CD4-positive, alpha-beta T cell (primary cell): ENCODE measurements at regions not wholly inside any gene's neighbourhood (a gene's known extent, or its start where the extent isn't known, plus 50 kb on each side); places are given as distances from the start of the nearest gene placed in this dataset.

Source experiments
- ATAC-seq: fragments of 200-7000 bp; cut with Tn5 transposase; one replicate; pipeline ENCODE4 v1.10.0; 2022; ENCODE audit warnings: mild to moderate bottlenecking; ENCODE audit not compliant: poor library complexity
- CTCF ChIA-PET: fragments of 350-600 bp; sonication (Branson Sonifier 250); formaldehyde crosslinking; loops from one replicate; lab custom pipeline; 2021; ENCODE audit warnings: antibody characterized with exemption, inconsistent platforms; lab: Charles Lee
- POLR2A ChIA-PET: fragments of 350-600 bp; sonication (Branson Sonifier 250); formaldehyde crosslinking; loops from one replicate; lab custom pipeline; 2021; ENCODE audit warnings: antibody characterized with exemption, inconsistent platforms; lab: Charles Lee
- DNase-seq, 14 experiments: peaks; one replicate each; pipeline ENCODE4 v3.0.0-alpha.2; 2013 to 2020; ENCODE audit warnings: mixed read lengths in 2 of 14
- H3K27ac ChIP-seq, 2 donors: one replicate each; pipeline versions ENCODE4 v1.5.1 to v1.7.0; 2013; ENCODE audit warnings: low read length in 2 of 2, low read depth in 1 of 2, mild to moderate bottlenecking in 1 of 2
- H3K27me3 ChIP-seq, 2 experiments: 1 replicate in 1 of 2; 2 replicates in 1 of 2; pipeline versions ENCODE4 v1.6.1 to v1.7.0; 2013; ENCODE audit warnings: low read length in 2 of 2, control low read depth in 1 of 2, mild to moderate bottlenecking in 1 of 2, moderate library complexity in 1 of 2; ENCODE audit not compliant: insufficient read depth in 2 of 2, control insufficient read depth in 1 of 2
- H3K36me3 ChIP-seq: one replicate; pipeline ENCODE4 v1.6.1; 2013; ENCODE audit warnings: low read length, control low read depth; ENCODE audit not compliant: insufficient read depth
- H3K4me1 ChIP-seq: one replicate; pipeline ENCODE4 v1.6.1; 2013; ENCODE audit warnings: low read length, control low read depth; ENCODE audit not compliant: insufficient read depth
- H3K4me3 ChIP-seq: one replicate; pipeline ENCODE4 v1.5.1; 2013; ENCODE audit warnings: mild to moderate bottlenecking, low read length, moderate library complexity
- H3K9me3 ChIP-seq, 2 experiments: 1 replicate in 1 of 2; 2 replicates in 1 of 2; pipeline versions ENCODE4 v1.6.1 to v1.7.0; 2013; ENCODE audit warnings: low read length in 2 of 2, mild to moderate bottlenecking in 2 of 2, control low read depth in 1 of 2, moderate library complexity in 1 of 2; ENCODE audit not compliant: control insufficient read depth in 1 of 2, insufficient read depth in 1 of 2
- H3K27ac Mint-ChIP-seq: one replicate; pipeline ENCODE4 v1.8.0; 2020; ENCODE audit warnings: mixed read lengths
- H3K27me3 Mint-ChIP-seq: one replicate; pipeline ENCODE4 v1.8.0; 2021; ENCODE audit warnings: mixed read lengths
- H3K36me3 Mint-ChIP-seq: one replicate; pipeline ENCODE4 v1.8.0; 2021; ENCODE audit warnings: low read depth, mixed read lengths
- H3K4me1 Mint-ChIP-seq: one replicate; pipeline ENCODE4 v1.8.0; 2021; ENCODE audit warnings: low read depth, mixed read lengths
- H3K4me3 Mint-ChIP-seq: one replicate; pipeline ENCODE4 v1.8.0; 2020; ENCODE audit warnings: mild to moderate bottlenecking, mixed read lengths
- H3K9me3 Mint-ChIP-seq: one replicate; pipeline ENCODE4 v1.8.0; 2020; ENCODE audit warnings: mixed read lengths
- CTCF ChIP-seq: fragments of 200-600 bp; IDR thresholded peaks from one replicate; pipeline ENCODE4 v1.8.0; 2022; ENCODE audit warnings: antibody characterized with exemption, mild to moderate bottlenecking
- intact Hi-C, 2 experiments: fragments of 100-400 bp; cut with DNase I in 1 of 2; cut with micrococcal nuclease in 1 of 2; formaldehyde crosslinking; loops; one replicate each; pipeline versions ENCODE4 v1.15.1 to v1.9.0; 2023 to 2025; cut with DNase I, micrococcal nuclease

- Mint-ChIP-seq H3K27ac (no peak overlapping the region), H3K4me1 (no peaks in the 10 kb centered on the region), H3K9me3 (no peaks in the 10 kb centered on the region), H3K4me3 (no peak overlapping the region), H3K36me3 (no peaks in the 10 kb centered on the region), H3K27me3 (peaks cover 25% of the 10 kb centered on the region)
- H3K27ac ChIP-seq, result no peak overlapping the region
- no peaks in the 10 kb centered on the region for H3K9me3 ChIP-seq
- ChIA-PET POLR2A (no interaction called here), CTCF (no interaction called here)
- H3K4me3 ChIP-seq, result no peak overlapping the region
- ATAC-seq (no peak), DNase-seq (no peak)
- H3K4me1 ChIP-seq, result no peaks in the 10 kb centered on the region
- H3K36me3 ChIP-seq, result no peaks in the 10 kb centered on the region
- intact Hi-C loops, result no loop called here
- TF ChIP-seq CTCF, result no peak
- peaks cover 5 to 10% of the 10 kb centered on the region in 2 experiments for H3K27me3 ChIP-seq
Observed at GRCh38 chr10:6871128-6871527, 291.1 kb upstream of the PRKCQ start.

- Histone ChIP-seq H3K27me3 (peaks cover 0 to 7% of the 10 kb centered on the region in 2 experiments), H3K4me3 (no peak overlapping the region), H3K9me3 (no peaks in the 10 kb centered on the region), H3K36me3 (no peaks in the 10 kb centered on the region), H3K4me1 (no peaks in the 10 kb centered on the region), H3K27ac (no peak overlapping the region)
- no peak overlapping the region for H3K27ac Mint-ChIP-seq
- no peaks in the 10 kb centered on the region for H3K4me1 Mint-ChIP-seq
- H3K9me3 Mint-ChIP-seq, result no peaks in the 10 kb centered on the region
- H3K27me3 Mint-ChIP-seq, result peaks cover 35% of the 10 kb centered on the region
- H3K4me3 Mint-ChIP-seq, result no peak overlapping the region
- POLR2A ChIA-PET, result no interaction called here
- DNase-seq (no peak), ATAC-seq (no peak)
- intact Hi-C loops, result no loop called here
- no peak for TF ChIP-seq CTCF
- CTCF ChIA-PET, result no interaction called here
- H3K36me3 Mint-ChIP-seq, result no peaks in the 10 kb centered on the region
Observed at GRCh38 chr10:6868036-6868725, 288.1 kb upstream of the PRKCQ start.

- H3K27me3 ChIP-seq, result peaks cover 0 to 7% of the 10 kb centered on the region in 2 experiments
- Mint-ChIP-seq H3K4me1 (no peaks in the 10 kb centered on the region), H3K27ac (no peak overlapping the region), H3K27me3 (peaks cover 34% of the 10 kb centered on the region), H3K9me3 (peaks cover 4% of the 10 kb centered on the region), H3K4me3 (no peak overlapping the region), H3K36me3 (no peaks in the 10 kb centered on the region)
- H3K4me3 ChIP-seq, result no peak overlapping the region
- DNase-seq (no peak), ATAC-seq (no peak)
- H3K36me3 ChIP-seq, result no peaks in the 10 kb centered on the region
- intact Hi-C loops, result no loop called here
- CTCF ChIA-PET, result no interaction called here
- H3K9me3 ChIP-seq, result no peaks in the 10 kb centered on the region
- TF ChIP-seq CTCF, result no peak
- H3K27ac ChIP-seq, result no peak overlapping the region
- H3K4me1 ChIP-seq, result no peaks in the 10 kb centered on the region
- POLR2A ChIA-PET, result no interaction called here
Observed at GRCh38 chr10:6866757-6867156, 286.7 kb upstream of the PRKCQ start.
